Fibroblast of skin of right quadriceps (primary cell): ENCODE measurements at regions not wholly inside any gene's neighbourhood (a gene's known extent, or its start where the extent isn't known, plus 50 kb on each side); places are given as distances from the start of the nearest gene placed in this dataset.
"Not testable (repeated sequence)": the region's sequence is repeated elsewhere in the genome, so short reads cannot be mapped to it uniquely, and the experiment has no call there.

Source experiments
- DNase-seq: peaks from one replicate; pipeline ENCODE4 v3.0.0-alpha.2; 2013

GRCh38 chr5:116914869-116915504 is 340.4 kb upstream of the SEMA6A start:
- DNase-seq = no peak

GRCh38 chr5:116912221-116912620 is 337.6 kb upstream of the SEMA6A start:
- DNase-seq = no peak

- no peak for DNase-seq
Observed at GRCh38 chr5:116911074-116911473, 336.5 kb upstream of the SEMA6A start.

- DNase-seq = no peak
Observed at GRCh38 chr5:116908537-116908936, 333.9 kb upstream of the SEMA6A start.

- DNase-seq = no peak
Observed at GRCh38 chr5:116905885-116906284, 331.3 kb upstream of the SEMA6A start.

GRCh38 chr5:116900793-116901192 is 326.2 kb upstream of the SEMA6A start:
- no peak for DNase-seq

- no peak for DNase-seq
Observed at GRCh38 chr5:116898917-116899316, 324.3 kb upstream of the SEMA6A start.

- DNase-seq = no peak
Observed at GRCh38 chr5:116897291-116897690, 322.7 kb upstream of the SEMA6A start.

GRCh38 chr5:116896001-116896400 is 321.4 kb upstream of the SEMA6A start:
- DNase-seq = no peak

- DNase-seq = no peak
Observed at GRCh38 chr5:116892993-116893392, 318.4 kb upstream of the SEMA6A start.

- no peak for DNase-seq
Observed at GRCh38 chr5:116887104-116887503, 312.5 kb upstream of the SEMA6A start.

- no peak for DNase-seq
Observed at GRCh38 chr5:116885825-116886224, 311.2 kb upstream of the SEMA6A start.

GRCh38 chr5:116883875-116884274 is 309.3 kb upstream of the SEMA6A start:
- no peak for DNase-seq

GRCh38 chr5:116881921-116882531 is 307.4 kb upstream of the SEMA6A start:
- no peak for DNase-seq

GRCh38 chr5:116880601-116881000 is 306.0 kb upstream of the SEMA6A start:
- DNase-seq = no peak

GRCh38 chr5:116880150-116880549 is 305.5 kb upstream of the SEMA6A start:
- DNase-seq = no peak

GRCh38 chr5:116876240-116876840 is 301.7 kb upstream of the SEMA6A start:
- DNase-seq = no peak

GRCh38 chr5:116872986-116873385 is 298.4 kb upstream of the SEMA6A start:
- peak; percentile 3 for DNase-seq

GRCh38 chr5:116872486-116872885 is 297.9 kb upstream of the SEMA6A start:
- DNase-seq = no peak

GRCh38 chr5:116867825-116868224 is 293.2 kb upstream of the SEMA6A start:
- DNase-seq = not testable (repeated sequence)

GRCh38 chr5:116865651-116866050 is 291.0 kb upstream of the SEMA6A start:
- no peak for DNase-seq

GRCh38 chr5:116864838-116865190 is 290.2 kb upstream of the SEMA6A start:
- DNase-seq = no peak

- DNase-seq = no peak
Observed at GRCh38 chr5:116864157-116864837, 289.7 kb upstream of the SEMA6A start.
